SK-N-SH (cell line): ENCODE measurements at regions not wholly inside any gene's neighbourhood (a gene's known extent, or its start where the extent isn't known, plus 50 kb on each side); places are given as distances from the start of the nearest gene placed in this dataset.

ENCODE experiments used
- CTCF ChIA-PET: fragments of 300-600, 350-600 bp; formaldehyde crosslinking; extraction: SDS; loops from one replicate; lab custom pipeline; 2021; lab: Yijun Ruan, JAX
- POLR2A ChIA-PET: fragments of 350-600 bp; sonication (Branson Sonifier 250); formaldehyde crosslinking; extraction: SDS; loops from one replicate; lab custom pipeline; 2020; ENCODE audit warnings: antibody characterized with exemption, inconsistent platforms; lab: Yijun Ruan, JAX
- DNase-seq: peaks from one replicate; pipeline ENCODE4 v3.0.0; 2012
- H2AFZ ChIP-seq: fragments of 200-600 bp; sonication (generic); 2 replicates; pipeline ENCODE4 v1.8.1; 2016; ENCODE audit warnings: antibody characterized with exemption, mild to moderate bottlenecking, low read depth
- H3F3A ChIP-seq: fragments of 200-600 bp; sonication (generic); replicated peaks from 2 replicates; pipeline ENCODE3; 2016; ENCODE audit warnings: antibody characterized with exemption, mild to moderate bottlenecking; ENCODE audit not compliant: insufficient read depth
- H3K27ac ChIP-seq, 2 experiments: fragments of 200-500 bp in 1 of 2; fragments of 200-600 bp in 1 of 2; sonication (Bioruptor generic) in 1 of 2; sonication (generic), shearing (Covaris generic) in 1 of 2; 2 replicates each; pipeline versions ENCODE4 v1.5.1 to v1.6.1; 2014 to 2016; ENCODE audit warnings: low read depth in 2 of 2, inconsistent platforms in 1 of 2, low read length in 1 of 2, mild to moderate bottlenecking in 1 of 2, mixed read lengths in 1 of 2
- H3K27me3 ChIP-seq: fragments of 200-600 bp; sonication (generic), shearing (Covaris generic); 2 replicates; pipeline ENCODE4 v1.6.1; 2016; ENCODE audit warnings: mixed run types; ENCODE audit not compliant: insufficient read depth
- H3K36me3 ChIP-seq, 2 experiments: fragments of 200-500 bp in 1 of 2; fragments of 200-600 bp in 1 of 2; sonication (Bioruptor generic) in 1 of 2; sonication (generic) in 1 of 2; replicated peaks in 1 of 2; 2 replicates each; pipeline versions ENCODE3 to v1.5.1; 2014 to 2016; ENCODE audit warnings: low read length in 1 of 2, mild to moderate bottlenecking in 1 of 2; ENCODE audit not compliant: insufficient read depth in 2 of 2, control insufficient read depth in 1 of 2
- H3K4me1 ChIP-seq, 2 experiments: fragments of 200-500 bp in 1 of 2; fragments of 200-600 bp in 1 of 2; sonication (Bioruptor generic) in 1 of 2; sonication (generic), shearing (Covaris generic) in 1 of 2; 2 replicates each; pipeline versions ENCODE4 v1.5.1 to v1.6.1; 2014 to 2016; ENCODE audit warnings: low read depth in 1 of 2, low read length in 1 of 2, mixed run types in 1 of 2; ENCODE audit not compliant: insufficient read depth in 2 of 2, control insufficient read depth in 1 of 2
- H3K4me2 ChIP-seq: fragments of 200-600 bp; sonication (generic), shearing (Covaris generic); 2 replicates; pipeline ENCODE4 v1.6.1; 2017; ENCODE audit warnings: mixed run types
- H3K4me3 ChIP-seq, 2 experiments: fragments of 200-500 bp in 1 of 2; fragments of 200-600 bp in 1 of 2; sonication (Bioruptor generic) in 1 of 2; sonication (generic), shearing (Covaris generic) in 1 of 2; 2 replicates each; pipeline versions ENCODE4 v1.5.1 to v1.8.1; 2014 to 2016; ENCODE audit warnings: low read depth in 2 of 2, inconsistent platforms in 1 of 2, low read length in 1 of 2, mild to moderate bottlenecking in 1 of 2, mixed read lengths in 1 of 2, moderate library complexity in 1 of 2
- H3K79me2 ChIP-seq: fragments of 200-600 bp; sonication (generic); 2 replicates; pipeline ENCODE4 v1.8.1; 2017; ENCODE audit warnings: mild to moderate bottlenecking; ENCODE audit not compliant: insufficient read depth
- H3K9ac ChIP-seq: fragments of 200-600 bp; sonication (generic); 2 replicates; pipeline ENCODE4 v1.6.1; 2017; ENCODE audit warnings: mixed run types
- H3K9me2 ChIP-seq: fragments of 200-600 bp; sonication (generic); 2 replicates; pipeline ENCODE4 v1.6.1; 2017; ENCODE audit warnings: mixed run types
- H3K9me3 ChIP-seq: fragments of 200-600 bp; sonication (generic); 2 replicates; pipeline ENCODE4 v1.6.1; 2017; ENCODE audit warnings: mixed run types, mild to moderate bottlenecking, moderate library complexity
- H4K20me1 ChIP-seq: fragments of 200-600 bp; sonication (generic); 2 replicates; pipeline ENCODE4 v1.6.1; 2017; ENCODE audit warnings: mild to moderate bottlenecking, mixed run types; ENCODE audit not compliant: insufficient read depth
- EP300 ChIP-seq, 2 experiments: IDR thresholded peaks; 2 replicates each; pipeline versions ENCODE4 v1.4.0 to v1.6.1; 2012; ENCODE audit warnings: borderline replicate concordance in 1 of 2, low read depth in 1 of 2, low read length in 1 of 2
- EZH2phosphoT487 ChIP-seq: fragments of 200-600 bp; sonication (generic); IDR thresholded peaks from 2 replicates; pipeline ENCODE4 v1.6.1; 2017; ENCODE audit warnings: low read depth, mixed run types, mild to moderate bottlenecking, antibody characterized with exemption, moderate library complexity, borderline replicate concordance
- FOSL2 ChIP-seq: IDR thresholded peaks from 2 replicates; pipeline ENCODE4 v1.4.0; 2012; ENCODE audit warnings: low read depth, mild to moderate bottlenecking, moderate library complexity, borderline replicate concordance
- FOXJ3 ChIP-seq: sonication (generic); formaldehyde crosslinking; IDR thresholded peaks from 2 replicates; pipeline ENCODE4 v1.5.1; 2020; ENCODE audit warnings: mild to moderate bottlenecking, missing genetic modification reagents
- FOXM1 ChIP-seq: IDR thresholded peaks from 2 replicates; pipeline ENCODE4 v1.4.0; 2012; ENCODE audit warnings: low read depth, mild to moderate bottlenecking
- NFIC ChIP-seq: IDR thresholded peaks from 2 replicates; pipeline ENCODE4 v1.4.0; 2012; ENCODE audit warnings: borderline replicate concordance
- POLR2AphosphoS5 ChIP-seq: IDR thresholded peaks from 2 replicates; pipeline ENCODE4 v1.6.1; 2012; ENCODE audit warnings: low read depth, low read length
- RAD21 ChIP-seq: IDR thresholded peaks from 2 replicates; pipeline ENCODE4 v1.6.1; 2012; ENCODE audit warnings: mild to moderate bottlenecking, low read length
- RCOR1 ChIP-seq: fragments of 150-350 bp; IDR thresholded peaks from 2 replicates; pipeline ENCODE4 v1.6.1; 2017; ENCODE audit warnings: antibody characterized with exemption, low read length
- RFX5 ChIP-seq: IDR thresholded peaks from 2 replicates; pipeline ENCODE4 v1.6.1; 2012; ENCODE audit warnings: mild to moderate bottlenecking, improper control_type of control experiment, low read length
- RXRA ChIP-seq: IDR thresholded peaks from 2 replicates; pipeline ENCODE4 v1.4.0; 2012; ENCODE audit warnings: low read depth, mild to moderate bottlenecking, borderline replicate concordance
- WGBS: methylation state at CpG from one replicate; pipeline ENCODE4 v1.1.6; 2017; ENCODE audit warnings: low lambda C conversion rate; 5-methylcytosine and 5-hydroxymethylcytosine counted together
- TF ChIP-seq, protein P1 (sequence below): fragments of 200-600 bp; sonication (generic); IDR thresholded peaks from 2 replicates; pipeline ENCODE4 v1.6.1; 2017; ENCODE audit warnings: antibody characterized with exemption, mild to moderate bottlenecking, moderate library complexity

DNA sequence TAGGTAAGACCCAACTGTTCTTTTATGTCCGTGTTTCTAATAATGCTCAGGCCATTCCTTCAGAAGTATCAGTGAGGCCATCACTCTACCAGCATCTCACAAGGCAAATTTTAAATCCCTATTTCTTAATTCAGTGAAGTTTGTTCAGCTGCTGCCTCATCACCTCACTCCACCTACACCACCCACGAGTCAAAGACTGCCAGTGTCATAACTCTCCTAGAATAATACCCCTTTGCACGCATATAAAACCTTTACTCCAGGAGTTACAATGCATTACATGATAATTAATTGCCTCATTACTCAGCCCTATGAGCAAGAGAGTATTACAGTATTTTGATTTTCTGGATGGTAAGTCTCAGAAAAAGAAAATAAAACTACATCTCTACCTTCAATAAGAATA, 793.6 kb downstream of the TFAP2A start:
- Histone ChIP-seq H3K36me3 (no peaks in the 10 kb centered on the region), H3K4me1 (peaks cover 0 to 16% of the 10 kb centered on the region in 2 experiments; a peak in 2 of 4 replicates), H3K9ac (no peak overlapping the region), H3K27me3 (no peaks in the 10 kb centered on the region), H3K4me2 (no peak overlapping the region), H2AFZ (peak overlapping the region; percentile 12), H3K79me2 (no peaks in the 10 kb centered on the region), H3K9me2 (no peaks in the 10 kb centered on the region), H3K4me3 (no peak overlapping the region), H3K27ac (no peak overlapping the region), H4K20me1 (no peaks in the 10 kb centered on the region), H3F3A (peaks cover 16% of the 10 kb centered on the region), H3K9me3 (no peaks in the 10 kb centered on the region)
- 13% methylated on average over 3 of the region's 3 CpGs for WGBS
- no peak for DNase-seq
- TF ChIP-seq RFX5 (no peak), RAD21 (no peak), FOSL2 (no peak)
- TF ChIP-seq, protein P1, sequence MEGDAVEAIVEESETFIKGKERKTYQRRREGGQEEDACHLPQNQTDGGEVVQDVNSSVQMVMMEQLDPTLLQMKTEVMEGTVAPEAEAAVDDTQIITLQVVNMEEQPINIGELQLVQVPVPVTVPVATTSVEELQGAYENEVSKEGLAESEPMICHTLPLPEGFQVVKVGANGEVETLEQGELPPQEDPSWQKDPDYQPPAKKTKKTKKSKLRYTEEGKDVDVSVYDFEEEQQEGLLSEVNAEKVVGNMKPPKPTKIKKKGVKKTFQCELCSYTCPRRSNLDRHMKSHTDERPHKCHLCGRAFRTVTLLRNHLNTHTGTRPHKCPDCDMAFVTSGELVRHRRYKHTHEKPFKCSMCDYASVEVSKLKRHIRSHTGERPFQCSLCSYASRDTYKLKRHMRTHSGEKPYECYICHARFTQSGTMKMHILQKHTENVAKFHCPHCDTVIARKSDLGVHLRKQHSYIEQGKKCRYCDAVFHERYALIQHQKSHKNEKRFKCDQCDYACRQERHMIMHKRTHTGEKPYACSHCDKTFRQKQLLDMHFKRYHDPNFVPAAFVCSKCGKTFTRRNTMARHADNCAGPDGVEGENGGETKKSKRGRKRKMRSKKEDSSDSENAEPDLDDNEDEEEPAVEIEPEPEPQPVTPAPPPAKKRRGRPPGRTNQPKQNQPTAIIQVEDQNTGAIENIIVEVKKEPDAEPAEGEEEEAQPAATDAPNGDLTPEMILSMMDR = no peak
- CTCF ChIA-PET = no interaction called here
- POLR2A ChIA-PET = no interaction called here

DNA sequence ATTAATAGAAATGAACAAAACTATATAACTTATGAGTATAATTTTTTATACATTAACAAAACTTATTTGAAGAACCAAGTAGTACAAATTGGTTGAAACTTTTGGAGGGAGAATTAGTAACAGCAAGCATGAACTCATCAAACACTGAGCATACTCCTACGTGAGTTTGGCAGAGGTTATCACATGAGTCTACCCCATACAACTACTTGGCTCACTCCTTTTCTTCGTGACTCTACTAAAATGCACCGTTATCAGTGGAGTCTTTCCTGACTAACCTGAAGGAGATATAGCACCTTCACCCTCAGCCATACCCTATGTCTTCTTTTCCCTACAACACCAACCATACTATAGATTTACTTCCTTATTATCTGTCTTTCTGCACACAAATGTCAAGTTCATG, 794.2 kb downstream of the TFAP2A start:
- CTCF ChIA-PET = no interaction called here
- Histone ChIP-seq H4K20me1 (no peaks in the 10 kb centered on the region), H3K79me2 (no peaks in the 10 kb centered on the region), H3K4me1 (peaks cover 0 to 16% of the 10 kb centered on the region in 2 experiments; a peak in 2 of 4 replicates), H3K9me3 (no peaks in the 10 kb centered on the region), H3K4me3 (no peak overlapping the region), H3K9me2 (no peaks in the 10 kb centered on the region), H3K27me3 (no peaks in the 10 kb centered on the region), H3K36me3 (no peaks in the 10 kb centered on the region), H3F3A (peaks cover 16% of the 10 kb centered on the region), H3K27ac (peak overlapping the region in 1 of 2 experiments; percentile 23; a peak in 1 of 4 replicates), H3K9ac (no peak overlapping the region), H2AFZ (peak overlapping the region; percentile 12), H3K4me2 (peak overlapping the region; percentile 41; the same call in 1 of the 2 replicates)
- WGBS = 5% methylated on average over 3 of the region's 3 CpGs
- POLR2A ChIA-PET = no interaction called here
- DNase-seq = no peak
- TF ChIP-seq RCOR1 = no peak
- TF ChIP-seq RAD21 = no peak
- TF ChIP-seq RXRA = no peak
- no peak for TF ChIP-seq NFIC
- no peak for TF ChIP-seq EP300 (IDR thresholded peaks at IDR 0.05; ENCODE audit: borderline replicate concordance in 1 of 2, low read depth in 1 of 2, low read length in 1 of 2)
- no peak for TF ChIP-seq FOXJ3 (CRISPR knock-in tag)
- no peak for TF ChIP-seq EZH2phosphoT487
- TF ChIP-seq FOXM1 = no peak
- no peak for TF ChIP-seq POLR2AphosphoS5
